ENCODE measurements at regions not wholly inside any gene's neighbourhood (a gene's known extent, or its start where the extent isn't known, plus 50 kb on each side); places are given as distances from the start of the nearest gene placed in this dataset.

DNA sequence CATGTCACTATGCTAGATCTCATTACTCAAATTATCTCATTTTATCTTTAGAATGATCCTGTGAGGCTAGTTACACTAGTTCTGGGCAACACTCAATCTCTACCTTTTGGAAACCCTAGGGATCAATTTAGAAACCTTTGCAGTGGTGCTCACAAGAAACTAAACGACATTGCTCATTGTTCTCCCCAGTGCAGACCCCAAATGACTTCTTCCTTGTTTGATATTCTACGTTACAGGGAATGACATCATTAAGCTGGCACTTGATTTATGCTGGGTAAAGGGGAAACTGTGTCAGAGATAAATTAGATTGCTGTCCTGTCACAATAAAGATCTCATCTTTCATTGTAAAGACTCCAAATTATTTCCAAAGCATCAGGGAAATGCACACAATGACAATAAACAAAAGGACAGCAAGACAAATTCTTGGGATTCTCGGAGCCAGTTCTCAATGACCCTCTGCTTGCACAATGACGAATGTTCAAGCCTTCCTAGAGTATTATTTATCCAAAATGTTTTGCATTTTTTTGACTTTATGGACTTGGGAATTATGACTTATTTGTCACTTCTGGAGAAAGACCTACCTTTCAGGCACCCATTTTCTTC, 1121.8 kb upstream of the TENM4 start:
- intact Hi-C loops (cut with micrococcal nuclease), result no loop called here

DNA sequence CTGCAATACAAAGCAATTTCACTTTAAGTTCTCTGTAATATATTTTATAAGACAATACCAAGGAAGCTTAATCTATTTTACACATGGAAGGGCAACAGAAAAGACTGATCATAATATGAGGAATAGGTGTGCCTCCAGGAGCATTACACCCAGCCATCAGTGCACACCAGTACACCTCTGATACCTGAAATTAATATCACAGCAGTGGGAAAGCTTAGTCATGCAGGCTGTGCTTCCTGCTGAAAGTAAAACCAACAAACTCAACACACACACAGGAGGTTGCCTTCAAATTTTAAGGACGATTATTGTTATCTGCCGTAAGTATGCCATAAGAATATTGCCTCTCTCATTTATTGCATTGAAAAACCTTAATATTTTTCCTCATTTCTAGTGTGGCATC, 1119.1 kb upstream of the TENM4 start:
- intact Hi-C loops (cut with micrococcal nuclease), result no loop called here

DNA sequence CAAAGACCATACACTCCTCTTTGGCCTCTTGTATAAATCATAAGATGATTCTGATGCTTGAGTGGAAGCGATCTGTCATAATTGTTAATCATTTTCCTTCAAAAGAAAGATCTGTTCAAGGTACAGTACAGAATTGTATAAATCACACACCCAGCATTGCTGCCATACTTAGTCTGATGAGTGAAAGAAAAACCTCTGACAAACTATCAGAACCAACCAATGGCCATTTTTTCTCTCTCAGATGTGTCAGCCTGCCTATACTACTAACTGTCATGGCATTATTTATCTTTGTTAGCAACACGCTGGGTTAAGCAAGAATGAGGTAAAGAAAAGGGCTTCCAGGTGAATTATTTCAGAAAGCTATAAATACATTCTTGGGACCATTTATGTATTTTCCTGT, 1112.7 kb upstream of the TENM4 start:
- intact Hi-C loops (cut with micrococcal nuclease), result no loop called here

DNA sequence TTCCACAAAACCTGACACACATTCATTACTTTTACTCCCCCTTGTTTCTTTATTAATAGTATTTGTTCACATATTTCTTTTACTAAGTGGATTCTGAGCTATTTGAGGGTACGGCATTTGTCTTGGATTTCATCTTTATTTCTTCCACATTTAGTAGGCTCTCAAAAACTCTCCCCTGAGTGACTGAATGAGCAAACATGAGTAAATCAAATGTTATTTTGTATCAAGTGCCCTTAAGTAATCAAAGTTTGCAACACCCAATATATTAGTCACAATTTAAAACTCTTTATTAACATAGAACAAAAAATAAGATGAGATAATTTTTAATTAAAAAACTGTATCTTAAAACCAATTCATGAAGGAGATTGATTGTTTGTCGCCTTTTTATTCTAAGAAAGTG, 1101.9 kb upstream of the TENM4 start:
- intact Hi-C loops (cut with micrococcal nuclease), result no loop called here

DNA sequence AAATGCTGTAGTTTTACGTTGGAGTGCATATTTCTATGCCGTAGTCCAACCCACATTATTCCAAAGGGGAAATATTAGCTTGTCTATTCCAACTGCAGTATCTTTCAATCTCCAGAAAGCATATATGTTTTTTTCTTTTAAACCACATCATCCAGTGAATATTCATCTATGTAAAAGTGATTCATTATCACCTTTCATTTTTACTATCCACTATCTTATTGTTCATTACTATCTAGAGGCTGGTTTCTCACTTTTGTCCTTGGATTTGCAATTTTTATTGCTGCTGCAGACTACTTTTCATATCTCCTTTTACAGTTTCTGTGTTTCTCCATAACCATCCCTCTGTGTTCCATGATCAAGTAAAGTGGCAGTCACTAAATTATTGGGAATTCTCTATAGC, 1097.2 kb upstream of the TENM4 start:
- intact Hi-C loops (cut with micrococcal nuclease), result no loop called here

DNA sequence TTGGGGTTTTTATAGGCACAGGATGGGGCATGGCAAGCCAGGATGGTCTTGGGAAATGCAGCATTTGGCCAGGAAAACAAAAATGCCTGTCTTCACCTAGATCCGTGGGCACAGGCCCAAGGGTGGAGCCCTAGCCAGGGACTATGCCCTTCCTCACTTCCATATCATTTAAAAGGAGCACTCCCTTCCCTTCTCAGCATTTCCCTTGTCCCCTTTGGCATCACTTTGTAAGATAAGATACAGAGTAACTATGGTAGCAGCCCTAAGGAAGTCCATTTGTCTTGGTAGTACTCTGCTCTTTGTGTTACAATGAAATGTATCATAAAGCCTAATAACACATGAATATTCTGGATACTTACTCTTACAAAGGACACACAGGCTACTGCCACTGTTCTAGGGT, 1092.6 kb upstream of the TENM4 start:
- intact Hi-C loops (cut with micrococcal nuclease), result no loop called here

DNA sequence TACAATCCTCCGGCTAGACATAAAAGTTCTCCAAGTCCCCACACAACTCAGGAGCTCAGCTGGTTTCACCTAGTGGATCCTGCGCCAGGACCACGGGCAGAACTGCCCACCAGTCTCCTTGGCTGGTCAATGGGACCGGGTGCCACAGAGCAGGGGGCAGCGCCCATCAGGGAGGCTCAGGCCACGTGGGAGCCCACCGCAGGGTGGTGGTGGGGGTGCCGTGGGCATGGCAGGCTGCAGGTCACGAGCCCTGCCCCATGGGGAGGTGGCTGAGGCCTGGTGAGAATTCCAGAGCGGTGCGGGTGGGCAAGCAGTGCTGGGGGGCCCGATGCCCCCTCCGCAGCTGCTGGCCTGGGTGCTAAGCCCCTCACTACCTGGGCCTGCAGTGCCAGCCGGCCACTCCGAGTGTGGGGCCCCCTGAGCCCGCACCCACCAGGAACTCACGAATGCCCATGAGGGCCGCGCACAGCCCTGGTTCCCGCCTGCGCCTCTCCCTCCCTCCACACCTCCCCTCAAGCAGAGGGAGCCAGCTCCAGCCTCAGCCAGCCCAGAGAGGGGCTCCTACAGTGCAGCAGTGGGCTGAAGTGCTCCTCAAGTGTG, 1091.9 kb upstream of the TENM4 start:
- intact Hi-C loops (cut with micrococcal nuclease), result no loop called here

DNA sequence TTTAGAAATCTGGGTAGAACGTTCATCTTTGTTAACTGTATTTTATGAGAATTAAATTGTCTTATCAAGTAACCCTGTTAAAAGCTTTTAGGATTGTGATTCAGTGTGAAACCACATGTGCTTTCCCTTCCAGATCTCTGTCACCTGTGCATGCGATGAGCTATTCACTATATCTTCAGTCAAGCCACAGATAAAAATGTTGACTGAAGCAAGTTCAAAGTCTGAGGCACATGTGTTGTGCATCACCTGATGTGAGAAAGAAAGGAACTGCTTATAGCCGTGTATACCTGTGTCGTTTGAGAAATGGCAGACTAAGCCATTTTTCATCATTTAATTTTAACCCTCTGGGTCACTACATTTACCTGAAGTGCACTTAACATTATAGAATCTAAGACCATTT, 1088.9 kb upstream of the TENM4 start:
- intact Hi-C loops (cut with micrococcal nuclease), result no loop called here

DNA sequence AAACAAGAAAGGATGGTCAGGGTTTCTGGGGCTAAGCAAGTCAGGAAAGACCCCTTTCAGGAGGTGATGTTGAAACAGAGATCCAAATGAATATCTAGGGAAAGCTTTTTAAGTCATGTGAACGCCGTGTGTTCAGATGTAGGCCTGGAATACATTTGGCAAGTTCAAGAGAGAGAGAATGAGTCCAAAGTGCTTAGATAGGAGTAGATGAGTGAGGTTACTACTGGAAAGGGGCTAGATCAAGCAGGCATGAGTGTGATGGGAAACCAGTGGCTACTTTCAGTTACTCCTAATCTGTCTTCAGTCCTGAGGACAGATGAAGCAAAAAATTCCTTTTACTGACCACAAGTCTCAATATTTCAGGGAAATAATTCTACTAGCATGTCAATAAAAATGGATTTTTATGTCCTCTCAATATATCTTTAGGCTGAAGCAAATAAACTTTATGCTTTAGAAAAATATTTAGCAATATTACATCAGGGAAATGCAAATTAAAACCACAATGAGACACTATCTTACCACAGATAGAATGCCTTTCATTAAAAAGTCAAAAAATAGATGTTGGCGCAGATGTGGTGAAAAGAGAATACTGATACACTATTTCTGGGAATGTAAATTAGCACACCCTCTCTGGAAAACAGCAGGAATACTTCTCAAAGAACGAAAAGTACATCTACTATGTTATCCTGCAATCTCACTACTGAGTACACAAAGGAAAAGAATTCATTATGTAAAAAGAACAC, 1085.0 kb upstream of the TENM4 start:
- intact Hi-C loops (cut with micrococcal nuclease), result no loop called here

DNA sequence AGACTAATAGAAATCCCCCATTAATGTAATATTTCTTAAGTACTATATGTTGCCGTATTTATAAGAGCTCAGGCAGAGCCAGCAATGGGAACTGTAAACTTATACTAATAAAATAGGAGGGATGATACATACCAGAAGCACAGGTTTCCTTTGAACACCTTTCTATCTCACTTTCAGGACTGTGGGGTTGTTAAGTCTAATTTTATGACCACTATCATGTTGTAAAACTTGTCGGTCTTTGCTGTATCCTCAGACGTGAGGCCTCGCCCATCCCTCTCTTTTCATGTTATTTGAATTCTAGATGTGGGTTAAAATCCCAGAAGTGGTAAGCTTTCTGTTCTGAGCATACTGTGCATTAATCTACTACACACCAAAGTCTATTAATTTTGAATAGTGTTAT, 1083.5 kb upstream of the TENM4 start:
- intact Hi-C loops (cut with micrococcal nuclease), result no loop called here

DNA sequence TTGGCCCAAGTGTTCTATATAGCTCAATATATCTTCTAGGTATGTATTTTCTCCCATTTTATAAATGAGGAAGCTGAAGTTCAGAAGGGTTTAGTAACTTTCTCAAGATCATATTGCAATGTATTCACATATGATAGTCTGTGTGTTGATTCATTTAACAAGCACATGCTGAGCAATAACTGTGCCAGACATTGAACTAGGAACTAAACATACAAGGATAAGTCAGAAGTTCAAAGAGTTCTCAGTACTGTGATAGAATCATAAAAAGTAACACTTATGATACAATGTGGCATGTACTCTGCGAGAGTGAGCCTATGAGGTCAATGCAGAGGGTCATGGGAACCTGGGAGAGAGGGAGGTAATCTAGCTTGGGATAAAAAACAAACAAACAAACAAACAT, 1082.2 kb upstream of the TENM4 start:
- intact Hi-C loops (cut with micrococcal nuclease), result no loop called here

DNA sequence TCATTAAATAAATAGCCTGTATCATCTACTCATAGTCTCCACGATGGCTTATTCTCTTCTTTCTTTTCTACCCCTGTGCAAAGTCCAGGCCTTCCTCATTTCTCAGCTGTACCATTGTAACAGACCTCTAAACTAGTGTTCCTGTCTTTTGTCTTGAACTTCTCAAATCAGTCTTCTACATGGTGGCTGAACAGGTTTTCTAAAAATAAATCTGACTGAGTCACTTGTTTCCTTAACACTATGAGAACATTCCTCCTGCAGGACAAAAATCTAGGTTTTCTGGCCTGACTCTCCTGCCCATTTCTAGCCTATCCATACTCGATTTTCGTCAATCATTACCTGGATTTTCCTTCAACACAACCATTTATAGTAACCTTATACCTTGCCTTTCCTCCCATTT, 1080.8 kb upstream of the TENM4 start:
- intact Hi-C loops (cut with micrococcal nuclease), result no loop called here

DNA sequence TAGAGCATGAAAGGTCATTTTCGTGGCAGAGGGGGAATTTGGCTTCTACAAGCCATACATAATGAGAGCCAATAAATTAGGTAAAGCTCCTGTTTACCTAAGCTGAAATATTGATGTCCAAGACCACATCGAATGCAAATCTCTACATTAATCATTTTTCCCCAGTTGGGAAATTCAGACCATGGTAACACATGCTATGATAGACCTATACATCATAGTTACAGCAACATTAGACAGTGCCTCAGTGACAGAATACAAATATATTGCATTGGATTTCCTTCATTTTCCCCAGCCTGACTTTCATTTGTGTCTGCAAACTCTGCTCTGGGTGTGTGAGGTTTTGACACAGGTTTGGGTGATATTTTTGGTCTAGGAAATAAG, 1079.7 kb upstream of the TENM4 start:
- intact Hi-C loops (cut with micrococcal nuclease), result no loop called here

DNA sequence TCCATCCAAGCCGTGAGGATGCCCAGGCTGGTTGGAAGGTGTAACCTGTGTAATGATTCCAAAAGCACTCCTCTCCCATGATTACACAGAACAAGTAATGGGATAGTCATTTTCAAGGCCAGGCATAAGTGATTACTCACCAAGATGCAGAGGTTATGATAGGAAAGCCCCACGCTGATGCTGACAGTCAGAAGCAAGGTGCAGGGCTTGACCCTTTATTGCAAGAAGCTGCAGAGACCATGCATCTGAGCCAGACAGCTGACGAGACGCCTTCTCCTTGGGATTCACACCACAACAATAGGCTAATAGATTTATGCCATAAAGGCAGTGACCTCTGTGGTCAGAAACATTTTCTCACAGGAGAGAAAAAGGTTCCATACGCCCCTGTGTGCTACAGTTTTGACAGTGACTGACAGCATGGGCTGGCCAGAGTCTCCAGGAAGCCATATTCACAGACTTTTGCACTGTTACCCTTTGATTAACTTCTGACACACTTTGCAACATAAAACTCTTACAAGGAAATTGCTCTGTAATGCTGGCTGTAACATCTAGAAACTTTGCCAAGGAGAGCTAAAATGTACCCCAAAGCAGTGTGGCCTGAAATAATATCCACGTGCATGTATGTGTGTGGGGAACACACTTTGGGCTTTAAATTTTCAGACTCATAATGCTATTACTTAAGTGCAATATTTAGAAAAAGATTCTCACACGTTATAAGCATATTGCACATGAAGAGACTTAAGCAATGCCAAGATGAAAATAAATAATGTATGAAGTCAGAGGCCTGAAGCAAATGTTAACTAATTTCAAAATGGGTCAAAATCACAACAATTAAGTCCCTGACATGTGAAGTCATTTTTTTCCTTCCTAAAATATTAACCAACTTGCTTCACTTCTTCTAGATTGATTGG, 1079.0 kb upstream of the TENM4 start:
- intact Hi-C loops (cut with micrococcal nuclease), result no loop called here

DNA sequence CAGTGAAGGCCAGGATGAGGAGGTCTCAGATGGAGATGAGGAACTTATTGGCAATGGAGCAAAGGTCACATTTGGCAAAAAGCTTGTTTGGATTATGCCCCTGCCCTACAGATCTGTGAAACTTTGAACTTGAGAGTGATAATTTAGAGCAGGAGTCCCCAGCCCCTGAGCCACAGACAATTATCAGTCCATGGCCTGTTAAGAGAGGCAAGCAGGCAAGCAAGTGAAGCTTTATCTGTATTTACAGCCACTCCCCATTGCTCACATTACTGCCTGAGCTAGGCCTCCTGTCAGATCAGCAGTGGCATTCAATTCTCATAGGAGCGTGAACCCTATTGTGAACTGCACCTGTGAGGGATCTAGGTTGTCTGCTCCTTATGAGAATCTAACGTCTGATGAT, 1076.9 kb upstream of the TENM4 start:
- intact Hi-C loops (cut with micrococcal nuclease), result no loop called here

DNA sequence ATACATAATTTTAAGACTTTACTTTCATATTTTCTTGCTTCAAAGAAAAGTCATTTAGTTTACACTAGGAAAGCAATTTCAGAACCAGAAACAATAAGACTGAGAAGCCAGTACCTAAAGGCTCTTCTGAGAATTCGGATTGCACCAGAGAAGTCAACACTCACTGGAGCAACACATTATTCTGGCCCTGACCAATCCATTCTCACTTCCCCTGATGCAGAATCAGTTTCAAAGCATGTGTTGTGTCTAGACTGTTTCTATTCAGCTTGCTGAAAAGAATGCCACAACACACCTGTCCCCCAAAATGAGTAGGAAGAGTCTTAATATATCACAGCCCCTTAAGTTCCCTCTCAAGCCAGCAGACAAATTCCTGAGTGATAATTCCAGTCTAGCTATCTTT, 1074.3 kb upstream of the TENM4 start:
- intact Hi-C loops (cut with micrococcal nuclease), result no loop called here

DNA sequence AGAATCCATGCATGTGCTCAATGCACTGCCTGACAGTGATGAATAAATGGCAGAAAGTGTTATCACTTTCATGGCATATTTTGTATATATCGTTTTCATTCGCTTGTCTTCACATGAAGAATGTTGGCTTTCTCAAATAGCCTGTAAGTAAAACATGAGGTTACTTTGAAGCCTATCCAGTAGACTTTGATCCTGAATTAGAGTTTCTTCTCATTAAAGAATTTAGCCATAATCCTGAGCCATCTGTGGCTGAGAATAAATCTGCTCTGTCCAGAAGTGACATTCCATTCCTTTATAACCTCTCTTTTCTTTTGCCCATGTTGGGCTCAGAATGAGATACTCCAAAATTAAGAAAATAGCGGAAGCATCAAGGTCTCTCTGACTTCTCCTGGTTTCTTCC, 1071.7 kb upstream of the TENM4 start:
- intact Hi-C loops (cut with micrococcal nuclease), result no loop called here

DNA sequence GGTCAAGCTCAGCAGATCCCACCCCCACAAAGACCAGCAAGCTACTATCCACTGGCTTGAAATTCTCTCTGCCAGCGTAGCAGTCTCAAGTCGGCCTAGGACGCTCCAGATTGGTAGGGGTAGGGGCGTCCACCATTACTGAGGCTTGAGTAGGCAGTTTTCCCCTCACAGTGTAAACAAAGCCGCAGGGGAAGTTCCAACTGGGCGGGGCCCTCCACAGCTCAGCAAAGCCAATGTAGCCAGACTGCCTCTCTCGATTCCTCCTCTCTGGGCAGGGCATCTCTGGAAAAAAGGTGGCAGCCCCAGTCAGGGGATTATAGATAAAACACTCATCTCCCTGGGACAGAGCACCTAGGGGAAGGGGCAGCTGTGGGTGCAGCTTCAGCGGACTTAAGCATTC, 1064.9 kb upstream of the TENM4 start:
- intact Hi-C loops (cut with micrococcal nuclease), result no loop called here

DNA sequence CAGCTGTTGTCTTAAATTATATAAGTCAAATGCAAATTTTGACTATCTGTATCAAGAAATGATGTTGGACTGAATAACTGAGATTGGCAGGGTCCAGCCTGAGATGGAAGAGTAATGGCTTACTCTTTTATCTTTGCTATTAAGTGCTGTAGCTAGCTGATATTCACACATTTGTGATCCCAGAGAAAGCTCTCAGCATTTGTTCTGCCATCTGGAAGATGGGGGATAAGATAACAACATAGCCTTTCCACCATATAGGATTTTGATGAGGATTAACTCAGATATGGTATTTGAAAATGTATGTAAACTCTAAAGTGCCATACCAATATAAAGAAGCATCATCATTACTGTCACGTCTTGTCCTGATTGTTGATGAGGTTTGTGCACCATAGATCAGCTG, 1063.2 kb upstream of the TENM4 start:
- intact Hi-C loops (cut with micrococcal nuclease), result no loop called here

DNA sequence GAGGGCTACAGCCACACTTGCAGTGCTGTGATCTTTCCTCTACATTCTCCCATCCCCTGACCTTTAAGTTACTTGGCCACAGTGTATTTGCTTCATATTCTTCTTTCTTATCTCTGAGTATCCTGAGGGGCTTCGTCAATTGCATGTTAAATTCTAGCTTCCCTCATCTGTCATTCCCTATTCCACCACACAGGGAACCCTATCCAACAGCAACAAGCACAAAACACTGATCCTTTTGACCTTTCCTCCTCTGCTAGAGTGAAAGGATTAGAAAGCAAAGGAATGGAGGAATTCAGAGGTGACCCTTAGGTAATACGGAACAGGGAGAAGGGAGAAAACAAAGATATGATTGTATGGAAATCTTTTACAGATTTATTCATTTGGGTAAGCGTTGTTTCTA, 1061.7 kb upstream of the TENM4 start:
- intact Hi-C loops (cut with micrococcal nuclease), result no loop called here

DNA sequence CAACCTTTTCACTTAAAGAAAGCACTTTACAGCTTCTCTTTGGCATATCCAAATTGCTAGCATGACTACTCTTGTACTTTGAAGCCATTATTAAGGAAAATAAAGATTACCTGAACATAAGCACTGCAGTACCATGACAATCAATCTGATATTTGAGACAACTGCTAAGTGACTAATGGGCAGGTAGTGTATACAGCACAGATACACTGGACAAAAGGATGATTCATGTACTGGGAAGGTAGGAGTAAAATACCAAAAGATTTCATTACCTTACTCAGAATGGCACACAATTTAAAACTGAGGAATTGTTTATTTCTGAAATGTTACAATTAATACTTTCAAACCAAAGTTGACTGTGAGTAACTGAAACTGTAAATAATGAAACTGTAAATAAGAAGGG, 1054.3 kb upstream of the TENM4 start:
- intact Hi-C loops (cut with micrococcal nuclease), result no loop called here

DNA sequence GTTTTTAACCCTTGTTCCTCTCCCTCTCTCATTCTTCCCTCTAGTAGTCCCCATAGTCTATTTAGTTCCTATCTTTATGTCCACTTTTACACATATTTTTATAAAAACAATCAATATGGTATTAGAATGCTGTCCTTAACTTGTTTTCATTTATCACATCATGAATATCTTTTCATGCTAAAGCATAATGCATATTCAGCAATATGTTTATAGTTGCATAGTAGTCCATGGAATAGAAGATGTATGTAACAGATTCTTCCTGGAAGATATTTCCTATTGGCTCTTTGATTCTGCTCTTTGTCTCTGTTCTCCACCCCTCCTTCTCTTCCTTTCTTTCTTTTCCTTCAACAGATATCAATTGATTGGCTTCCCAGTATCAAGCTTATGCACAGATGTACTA, 1047.1 kb upstream of the TENM4 start:
- intact Hi-C loops (cut with micrococcal nuclease), result no loop called here
